VCaP (cell line): ENCODE measurements at regions not wholly inside any gene's neighbourhood (a gene's known extent, or its start where the extent isn't known, plus 50 kb on each side); places are given as distances from the start of the nearest gene placed in this dataset.
A peak's percentile ranks its signal among the peaks of the same experiment; 100 is the strongest.

Experiments used
- H3K27ac ChIP-seq: fragments of 450-650 bp; 2 replicates; pipeline ENCODE4 v1.5.1; 2017
- TF ChIP-seq, protein P1 (sequence below): fragments of 450-650 bp; conservative IDR thresholded peaks from 2 replicates; pipeline ENCODE4 v1.5.1; 2017; ENCODE audit warnings: mild to moderate bottlenecking, moderate library complexity

DNA sequence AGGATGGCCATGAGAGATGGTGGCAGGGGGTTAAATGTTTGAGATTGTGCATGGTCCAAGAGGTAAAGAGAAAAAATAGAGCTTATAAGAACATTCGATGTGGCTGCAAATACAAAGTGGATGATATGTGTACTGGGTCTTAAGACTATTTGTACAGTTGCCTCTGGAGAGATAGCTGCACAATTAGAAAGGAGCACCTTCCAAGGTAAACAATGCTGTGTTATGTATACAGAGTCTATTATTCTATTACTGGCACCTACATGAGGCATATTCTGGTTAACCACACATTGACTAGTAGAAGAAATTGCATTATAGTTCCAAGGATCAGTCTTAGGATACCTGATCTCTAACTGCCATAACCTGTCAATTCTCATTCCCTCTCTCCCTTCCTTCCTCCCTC, 238.0 kb upstream of the FOXN3 start:
- H3K27ac ChIP-seq: peak overlapping the region; percentile 43
- TF ChIP-seq, protein P1, sequence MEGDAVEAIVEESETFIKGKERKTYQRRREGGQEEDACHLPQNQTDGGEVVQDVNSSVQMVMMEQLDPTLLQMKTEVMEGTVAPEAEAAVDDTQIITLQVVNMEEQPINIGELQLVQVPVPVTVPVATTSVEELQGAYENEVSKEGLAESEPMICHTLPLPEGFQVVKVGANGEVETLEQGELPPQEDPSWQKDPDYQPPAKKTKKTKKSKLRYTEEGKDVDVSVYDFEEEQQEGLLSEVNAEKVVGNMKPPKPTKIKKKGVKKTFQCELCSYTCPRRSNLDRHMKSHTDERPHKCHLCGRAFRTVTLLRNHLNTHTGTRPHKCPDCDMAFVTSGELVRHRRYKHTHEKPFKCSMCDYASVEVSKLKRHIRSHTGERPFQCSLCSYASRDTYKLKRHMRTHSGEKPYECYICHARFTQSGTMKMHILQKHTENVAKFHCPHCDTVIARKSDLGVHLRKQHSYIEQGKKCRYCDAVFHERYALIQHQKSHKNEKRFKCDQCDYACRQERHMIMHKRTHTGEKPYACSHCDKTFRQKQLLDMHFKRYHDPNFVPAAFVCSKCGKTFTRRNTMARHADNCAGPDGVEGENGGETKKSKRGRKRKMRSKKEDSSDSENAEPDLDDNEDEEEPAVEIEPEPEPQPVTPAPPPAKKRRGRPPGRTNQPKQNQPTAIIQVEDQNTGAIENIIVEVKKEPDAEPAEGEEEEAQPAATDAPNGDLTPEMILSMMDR: no peak

DNA sequence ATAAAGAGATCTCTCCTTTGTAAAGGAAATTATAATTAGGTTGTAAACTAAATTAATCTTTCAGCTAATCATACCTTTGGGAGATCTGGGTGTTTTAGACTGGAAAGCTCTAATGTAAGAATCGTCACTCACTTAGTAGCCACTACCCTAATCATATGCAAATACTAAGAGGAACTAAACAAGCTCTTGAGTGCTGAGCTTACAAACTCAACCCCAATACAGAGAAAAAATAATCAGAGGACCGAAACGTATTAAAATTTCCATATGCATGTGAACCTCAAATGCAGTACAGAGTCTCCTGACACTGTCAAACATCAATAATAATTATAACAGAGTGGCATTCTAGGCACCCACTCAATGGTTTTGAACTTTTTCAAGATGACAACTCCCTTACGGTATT, 235.3 kb upstream of the FOXN3 start:
- TF ChIP-seq, protein P1: no peak
- no peak overlapping the region for H3K27ac ChIP-seq

DNA sequence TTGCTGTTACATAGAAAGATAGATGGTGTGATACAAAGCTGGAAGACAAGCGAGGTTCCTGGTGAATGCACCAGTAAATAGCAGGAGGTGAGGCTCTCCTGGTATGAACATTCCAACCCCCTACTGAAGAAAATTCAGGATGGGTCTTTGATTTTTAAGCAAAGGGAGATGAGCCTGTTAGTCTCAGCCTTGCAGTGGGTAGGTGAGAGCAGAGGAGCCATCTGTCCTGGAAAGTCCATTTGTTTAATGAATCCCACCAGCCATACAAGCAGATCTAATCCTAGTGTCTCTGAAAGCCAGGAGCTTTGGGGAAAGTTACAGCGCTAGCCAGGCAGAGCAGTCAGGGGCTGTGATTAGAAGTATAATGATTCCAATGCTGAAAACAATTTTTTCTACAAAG, 234.8 kb upstream of the FOXN3 start:
- H3K27ac ChIP-seq: no peak overlapping the region

DNA sequence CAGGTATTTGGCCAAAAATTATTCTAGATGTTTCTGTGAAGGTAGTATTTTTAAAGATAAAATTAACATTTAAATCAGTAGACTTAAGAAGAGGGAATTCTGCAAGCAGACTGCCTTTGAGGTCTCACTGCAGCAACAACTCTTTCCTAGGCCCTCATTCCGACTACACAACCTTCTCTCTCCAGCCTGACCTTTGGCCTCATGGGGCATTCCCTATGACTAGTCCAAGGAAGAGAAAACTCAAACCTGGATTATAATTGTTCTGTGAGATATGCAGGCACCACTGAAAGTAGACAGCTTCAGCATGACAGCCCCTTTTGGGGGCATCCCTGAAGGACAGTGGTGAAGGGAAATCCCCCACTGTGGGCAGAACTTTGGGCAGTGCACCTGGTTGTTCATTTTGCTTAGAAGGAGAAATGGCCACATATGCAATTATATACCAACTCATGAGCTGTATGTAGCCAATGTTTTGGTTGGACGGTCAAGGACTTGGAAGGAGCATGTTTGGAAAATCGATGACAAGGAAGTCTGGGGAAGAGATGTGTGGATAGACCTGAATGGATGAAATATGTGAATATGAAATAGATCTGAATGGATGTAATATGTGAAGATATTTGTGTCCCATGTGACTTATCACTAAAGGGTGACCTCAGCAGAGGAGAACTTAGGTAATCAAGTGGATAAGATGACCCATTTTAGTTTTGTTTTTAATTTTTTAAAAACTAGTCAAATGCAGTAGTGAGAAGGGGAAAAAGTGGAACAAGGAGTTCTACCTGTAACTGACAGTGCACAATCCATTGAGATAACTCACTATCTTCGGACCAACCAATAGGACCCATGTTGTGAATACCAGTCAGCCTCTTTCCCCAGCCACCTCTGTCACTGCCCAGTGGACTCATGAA, 233.3 kb upstream of the FOXN3 start:
- H3K27ac ChIP-seq: no peak overlapping the region
- TF ChIP-seq, protein P1: no peak

More for the DNA sequence above, 234.8 kb upstream of the FOXN3 start:
- TF ChIP-seq, protein P1: no peak

DNA sequence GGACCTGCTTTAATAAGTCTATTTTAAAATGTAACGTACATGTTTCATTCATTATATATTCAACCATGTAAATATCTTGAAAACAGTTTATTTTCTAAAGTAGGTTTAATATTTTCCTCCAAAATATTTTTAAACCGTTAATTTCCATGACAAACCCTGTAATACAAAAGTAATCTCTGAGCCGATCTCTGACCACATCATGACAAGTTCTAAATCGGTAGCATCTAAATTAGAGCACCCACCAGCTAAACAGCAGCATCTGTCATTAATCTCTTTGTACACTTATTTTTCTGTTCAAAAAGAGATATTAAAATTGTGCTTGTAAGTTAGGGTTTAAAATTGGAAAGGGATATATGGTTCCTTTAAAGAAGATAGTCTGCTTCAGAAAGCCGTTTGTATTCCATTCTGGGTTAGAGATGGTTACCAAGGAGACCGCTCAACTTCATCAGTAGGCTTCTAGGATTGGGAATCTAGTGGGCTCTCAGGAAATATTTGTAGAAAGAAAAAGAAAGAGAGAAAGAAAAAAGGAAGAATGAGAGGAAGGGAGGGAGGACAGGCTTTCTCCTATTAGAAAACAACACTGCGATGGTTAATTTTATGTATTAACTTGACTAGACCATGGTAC, 232.5 kb upstream of the FOXN3 start:
- TF ChIP-seq, protein P1: no peak
- no peak overlapping the region for H3K27ac ChIP-seq

DNA sequence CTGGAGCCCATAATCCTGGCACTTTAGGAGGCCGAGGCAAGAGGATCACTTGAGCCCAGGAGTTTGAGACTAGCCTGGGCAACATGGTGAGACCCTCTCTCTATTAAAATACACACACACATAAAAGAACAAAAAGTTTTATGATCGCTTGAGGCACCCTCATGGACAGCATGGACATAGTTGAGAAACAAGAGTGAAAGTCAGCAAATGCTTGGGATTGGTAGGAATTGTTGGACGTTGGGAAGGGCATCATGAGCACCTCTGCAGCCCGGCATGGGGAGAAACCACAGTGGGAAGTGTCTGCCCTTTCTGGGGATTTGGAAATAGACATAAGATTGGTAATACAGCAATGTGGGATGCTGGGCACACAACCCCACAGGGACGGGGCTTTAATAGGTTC, 231.9 kb upstream of the FOXN3 start:
- no peak overlapping the region for H3K27ac ChIP-seq
- TF ChIP-seq, protein P1: no peak

DNA sequence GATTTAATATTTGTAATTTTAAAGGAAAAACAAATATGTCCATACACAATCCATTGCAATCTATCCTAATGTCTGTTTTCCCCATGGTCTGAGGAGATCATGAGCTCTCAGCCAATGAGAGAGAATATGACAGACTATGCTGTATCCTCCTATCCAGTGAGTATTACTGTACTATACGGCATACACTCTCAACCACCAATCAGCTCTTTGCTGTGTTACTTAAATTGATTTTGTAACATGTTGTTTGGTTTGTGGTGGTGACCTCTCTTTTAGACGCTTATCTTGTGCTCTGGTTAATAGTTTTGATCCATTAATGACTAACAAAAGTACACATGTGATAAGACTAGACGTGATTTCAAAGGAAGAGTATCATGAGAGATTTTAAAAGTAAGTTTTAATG, 231.5 kb upstream of the FOXN3 start:
- no peak overlapping the region for H3K27ac ChIP-seq
- TF ChIP-seq, protein P1: no peak
